HepG2 (cell line): ENCODE measurements at regions not wholly inside any gene's neighbourhood (a gene's known extent, or its start where the extent isn't known, plus 50 kb on each side); places are given as distances from the start of the nearest gene placed in this dataset.

Experiments
- ATAC-seq: fragments of 200-7000 bp; cut with Tn5 transposase; 3 replicates; pipeline ENCODE4 v1.9.1; 2020; ENCODE audit warnings: mild to moderate bottlenecking, moderate library complexity
- BruUV-seq: library from RNA; stranded (reverse); fragments of 400-500 nt; replicated peaks from 2 replicates; lab custom pipeline; 2021; lab: Mats Ljungman, UMichigan
- CTCF ChIA-PET: fragments of 300-600 bp; formaldehyde crosslinking; extraction: SDS; loops from one replicate; lab custom pipeline; 2021; ENCODE audit warnings: low total read pairs, inconsistent platforms, low intra/inter-chr PET ratio; lab: Yijun Ruan, JAX
- POLR2A ChIA-PET: fragments of 350-600 bp; sonication (Branson Sonifier 250); formaldehyde crosslinking; loops from one replicate; lab custom pipeline; 2020; ENCODE audit warnings: antibody characterized with exemption, inconsistent platforms; lab: Yijun Ruan, JAX
- DNase-seq: peaks from one replicate; pipeline ENCODE4 v3.0.0-alpha.2; 2015; ENCODE audit warnings: low spot score
- FAIRE-seq: peaks from 3 replicates; lab custom pipeline; 2011; peaks lifted over from hg19 to GRCh38; lab: Jason Lieb, UNC
- H2AFZ ChIP-seq: one replicate; pipeline ENCODE4 v1.6.1; 2011; ENCODE audit warnings: low read length, inconsistent platforms
- H3K27ac ChIP-seq: fragments of 300-600 bp; 3 replicates; pipeline ENCODE4 v1.8.0; 2011; ENCODE audit warnings: mixed run types, mild to moderate bottlenecking, mixed read lengths, low read length, inconsistent platforms; ENCODE audit not compliant: insufficient read depth; ENCODE audit errors: extremely low read length
- H3K27me3 ChIP-seq, 2 experiments: fragments of 200-600 bp in 1 of 2; 2 replicates in 1 of 2; 3 replicates in 1 of 2; pipeline versions ENCODE4 v1.6.0 to v1.8.0; 2011; ENCODE audit warnings: low read length in 2 of 2, mild to moderate bottlenecking in 2 of 2, moderate library complexity in 2 of 2, inconsistent platforms in 1 of 2; ENCODE audit not compliant: insufficient read depth in 2 of 2, control insufficient read depth in 1 of 2
- H3K36me3 ChIP-seq, 2 experiments: fragments of 200-600 bp in 1 of 2; replicated peaks in 1 of 2; 2 replicates in 1 of 2; 3 replicates in 1 of 2; pipeline versions ENCODE4 v1.5.1 to v1.8.0; 2011; ENCODE audit warnings: low read length in 2 of 2, inconsistent platforms in 1 of 2; ENCODE audit not compliant: insufficient read depth in 2 of 2, control insufficient read depth in 1 of 2
- H3K4me1 ChIP-seq: 2 replicates; pipeline ENCODE4 v1.5.1; 2012; ENCODE audit warnings: low read length, inconsistent platforms; ENCODE audit not compliant: insufficient read depth
- H3K4me2 ChIP-seq: 2 replicates; pipeline ENCODE4 v1.6.0; 2011; ENCODE audit warnings: low read depth, low read length, inconsistent platforms
- H3K4me3 ChIP-seq, 3 experiments: fragments of 200-600 bp in 1 of 3; sonication (generic), shearing (Covaris generic) in 1 of 3; replicated peaks in 1 of 3; 2 replicates each; pipeline ENCODE4 v1.5.1; 2011 to 2016; ENCODE audit warnings: low read length in 3 of 3, inconsistent platforms in 2 of 3, low read depth in 2 of 3, mild to moderate bottlenecking in 2 of 3, control low read depth in 1 of 3, mixed read lengths in 1 of 3; ENCODE audit not compliant: insufficient read depth in 1 of 3
- H3K79me2 ChIP-seq: one replicate; pipeline ENCODE4 v1.6.1; 2011; ENCODE audit warnings: low read length, inconsistent platforms; ENCODE audit not compliant: insufficient read depth
- H3K9ac ChIP-seq: 2 replicates; pipeline ENCODE4 v1.6.0; 2011; ENCODE audit warnings: mild to moderate bottlenecking, low read depth, low read length, inconsistent platforms; ENCODE audit not compliant: insufficient read depth
- H3K9me3 ChIP-seq: 2 replicates; pipeline ENCODE4 v1.5.1; 2012; ENCODE audit warnings: mild to moderate bottlenecking, low read length
- H4K20me1 ChIP-seq: 2 replicates; pipeline ENCODE4 v1.6.0; 2011; ENCODE audit warnings: inconsistent platforms, mild to moderate bottlenecking, low read length, moderate library complexity; ENCODE audit not compliant: insufficient read depth
- ATF1 ChIP-seq: IDR thresholded peaks from 2 replicates; pipeline ENCODE4 v1.6.1; 2016; ENCODE audit warnings: mild to moderate bottlenecking, control low read depth
- FOXO1 ChIP-seq: sonication (generic); formaldehyde crosslinking; IDR thresholded peaks from 2 replicates; pipeline ENCODE4 v1.4.0; 2020; ENCODE audit warnings: missing genetic modification reagents
- GATA4 ChIP-seq: sonication (generic); IDR thresholded peaks from 2 replicates; pipeline ENCODE4 v1.6.1; 2016; ENCODE audit warnings: antibody characterized with exemption, low read depth, borderline replicate concordance
- HES4 ChIP-seq: sonication (generic); formaldehyde crosslinking; IDR thresholded peaks from 2 replicates; pipeline ENCODE4 v1.9.0; 2021; ENCODE audit warnings: mild to moderate bottlenecking, missing genetic modification reagents, borderline replicate concordance
- MATR3 ChIP-seq: sonication (generic); formaldehyde crosslinking; IDR thresholded peaks from 2 replicates; pipeline ENCODE4 v1.4.0; 2020; ENCODE audit warnings: missing genetic modification reagents
- ZFP62 ChIP-seq: sonication (generic); formaldehyde crosslinking; IDR thresholded peaks from 2 replicates; pipeline ENCODE4 v1.4.0; 2020; ENCODE audit warnings: missing genetic modification reagents
- ZIK1 ChIP-seq: sonication (generic); formaldehyde crosslinking; IDR thresholded peaks from 2 replicates; pipeline ENCODE4 v1.5.0; 2020; ENCODE audit warnings: mild to moderate bottlenecking, low read depth, missing genetic modification reagents, borderline replicate concordance
- ZNF678 ChIP-seq: sonication (generic); formaldehyde crosslinking; IDR thresholded peaks from 2 replicates; pipeline ENCODE4 v1.4.0; 2020; ENCODE audit warnings: mild to moderate bottlenecking, missing genetic modification reagents
- ZNF775 ChIP-seq: sonication (generic); formaldehyde crosslinking; IDR thresholded peaks from 2 replicates; pipeline ENCODE4 v1.4.0; 2020; ENCODE audit warnings: missing genetic modification reagents, mild to moderate bottlenecking, moderate library complexity, borderline replicate concordance
- WGBS: methylation state at CpG from one replicate; pipeline ENCODE4 v1.1.6; 2017; ENCODE audit warnings: low lambda C conversion rate; 5-methylcytosine and 5-hydroxymethylcytosine counted together
- in situ Hi-C: cut with HindIII; loops from 2 replicates; pipeline ENCODE4 v1.10.0; 2017; ENCODE audit warnings: low pct_unique_long_range_greater_than_20kb; ENCODE audit not compliant: extremely low pct_ligation_motif_present
- intact Hi-C: fragments of 100-400 bp; cut with micrococcal nuclease; formaldehyde crosslinking; loops from one replicate; pipeline ENCODE4 v1.10.0; 2022; ENCODE audit not compliant: unreplicated experiment
- TF ChIP-seq, protein P1 (sequence below): sonication (generic); formaldehyde crosslinking; IDR thresholded peaks from 2 replicates; pipeline ENCODE4 v1.8.1; 2023; ENCODE audit warnings: mild to moderate bottlenecking, inconsistent platforms, moderate library complexity, missing genetic modification reagents, borderline replicate concordance
- TF ChIP-seq, protein P2 (sequence below): sonication (generic); formaldehyde crosslinking; IDR thresholded peaks from 2 replicates; pipeline ENCODE4 v1.8.0; 2022; ENCODE audit warnings: low read depth, missing genetic modification reagents

DNA sequence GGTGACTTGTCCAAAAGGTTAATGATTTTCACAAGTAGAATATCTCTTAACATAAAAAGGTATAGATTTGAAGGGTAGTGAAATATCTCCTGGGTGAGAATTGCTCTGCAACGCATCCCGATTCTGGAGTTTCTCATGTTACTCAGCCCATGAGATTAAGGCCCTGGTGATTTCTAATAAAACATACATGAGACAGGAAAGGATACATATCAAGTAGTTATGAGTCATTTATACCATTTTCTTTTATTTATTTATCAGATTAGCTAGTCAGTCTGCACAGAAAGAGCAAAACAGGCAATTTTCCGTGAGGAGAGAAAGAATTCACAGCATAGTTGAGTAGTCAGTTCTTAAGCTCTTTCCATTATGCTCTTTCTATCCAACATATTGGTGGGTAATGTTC lies 535.6 kb upstream of the ATP2B1 start:
- FAIRE-seq: no peak
- no TSS peak for BruUV-seq
- Histone ChIP-seq H3K9me3 (peaks cover 13% of the 10 kb centered on the region), H3K4me3 (no peak overlapping the region), H3K4me1 (no peaks in the 10 kb centered on the region), H3K4me2 (no peak overlapping the region), H3K79me2 (no peaks in the 10 kb centered on the region), H3K9ac (no peak overlapping the region), H3K36me3 (no peaks in the 10 kb centered on the region), H3K27me3 (no peaks in the 10 kb centered on the region), H2AFZ (no peak overlapping the region), H3K27ac (no peak overlapping the region), H4K20me1 (no peaks in the 10 kb centered on the region)
- no peak for ATAC-seq
- POLR2A ChIA-PET: no interaction called here
- CTCF ChIA-PET: no interaction called here
- intact Hi-C loops: no loop called here
- in situ Hi-C loops: no loop called here
- WGBS: 65% methylated on average over 3 of the region's 3 CpGs
- DNase-seq: no peak
- TF ChIP-seq GATA4 (no peak), MATR3 (CRISPR knock-in tag) (no peak), HES4 (CRISPR knock-in tag) (no peak), ZFP62 (CRISPR knock-in tag) (no peak), ZIK1 (CRISPR knock-in tag) (no peak), ZNF775 (CRISPR knock-in tag) (no peak)

DNA sequence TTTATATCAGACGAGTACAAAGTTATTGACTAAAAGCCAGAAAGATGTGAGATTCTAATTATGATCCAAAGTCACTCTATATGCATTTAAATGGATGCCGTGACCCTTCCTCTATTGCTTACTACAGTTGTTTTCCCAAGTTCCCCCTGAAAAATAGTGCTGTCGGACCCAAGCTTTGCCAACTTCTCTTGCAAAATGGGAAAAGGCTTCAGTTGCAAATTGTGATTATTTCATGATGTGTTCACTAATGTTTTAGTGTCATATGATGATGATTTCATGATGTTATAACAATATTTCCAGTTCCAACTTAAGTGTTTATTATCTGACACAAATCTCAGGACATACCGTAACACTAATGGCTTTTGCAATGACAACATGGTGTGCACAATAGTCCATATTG lies 534.6 kb upstream of the ATP2B1 start:
- no peak overlapping the region for H2AFZ ChIP-seq
- 22% methylated on average over 4 of the region's 4 CpGs for WGBS
- H4K20me1 ChIP-seq: no peaks in the 10 kb centered on the region
- FAIRE-seq (no peak), ATAC-seq (no peak), DNase-seq (no peak)
- H3K27ac ChIP-seq: no peak overlapping the region
- H3K9me3 ChIP-seq: peaks cover 19% of the 10 kb centered on the region
- in situ Hi-C loops (no loop called here), intact Hi-C loops (no loop called here)
- H3K4me2 ChIP-seq: no peak overlapping the region
- no peaks in the 10 kb centered on the region for H3K4me1 ChIP-seq
- H3K4me3 ChIP-seq: no peak overlapping the region
- CTCF ChIA-PET: no interaction called here
- H3K9ac ChIP-seq: no peak overlapping the region
- no peaks in the 10 kb centered on the region for H3K36me3 ChIP-seq
- H3K27me3 ChIP-seq: no peaks in the 10 kb centered on the region
- POLR2A ChIA-PET: no interaction called here
- TF ChIP-seq ATF1 (CRISPR knock-in tag): no peak
- no peak for TF ChIP-seq ZNF678
- TF ChIP-seq, protein P1, sequence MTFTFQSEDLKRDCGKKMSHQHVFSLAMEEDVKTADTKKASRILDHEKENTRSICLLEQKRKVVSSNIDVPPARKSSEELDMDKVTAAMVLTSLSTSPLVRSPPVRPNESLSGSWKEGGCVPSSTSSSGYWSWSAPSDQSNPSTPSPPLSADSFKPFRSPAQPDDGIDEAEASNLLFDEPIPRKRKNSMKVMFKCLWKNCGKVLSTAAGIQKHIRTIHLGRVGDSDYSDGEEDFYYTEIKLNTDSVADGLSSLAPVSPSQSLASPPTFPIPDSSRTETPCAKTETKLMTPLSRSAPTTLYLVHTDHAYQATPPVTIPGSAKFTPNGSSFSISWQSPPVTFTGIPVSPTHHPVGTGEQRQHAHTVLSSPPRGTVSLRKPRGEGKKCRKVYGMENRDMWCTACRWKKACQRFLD (CRISPR knock-in tag): no peak
- no peak for TF ChIP-seq FOXO1 (CRISPR knock-in tag)
- TF ChIP-seq, protein P2, sequence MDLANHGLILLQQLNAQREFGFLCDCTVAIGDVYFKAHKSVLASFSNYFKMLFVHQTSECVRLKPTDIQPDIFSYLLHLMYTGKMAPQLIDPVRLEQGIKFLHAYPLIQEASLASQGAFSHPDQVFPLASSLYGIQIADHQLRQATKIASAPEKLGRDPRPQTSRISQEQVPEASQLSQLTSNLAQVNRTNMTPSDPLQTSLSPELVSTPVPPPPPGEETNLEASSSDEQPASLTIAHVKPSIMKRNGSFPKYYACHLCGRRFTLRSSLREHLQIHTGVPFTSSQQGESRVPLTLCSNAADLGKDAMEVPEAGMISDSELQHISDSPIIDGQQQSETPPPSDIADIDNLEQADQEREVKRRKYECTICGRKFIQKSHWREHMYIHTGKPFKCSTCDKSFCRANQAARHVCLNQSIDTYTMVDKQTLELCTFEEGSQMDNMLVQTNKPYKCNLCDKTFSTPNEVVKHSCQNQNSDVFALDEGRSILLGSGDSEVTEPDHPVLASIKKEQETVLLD (CRISPR knock-in tag): no peak
- H3K79me2 ChIP-seq: no peaks in the 10 kb centered on the region
- BruUV-seq: no TSS peak
